ENCODE measurements at regions not wholly inside any gene's neighbourhood (a gene's known extent, or its start where the extent isn't known, plus 50 kb on each side); places are given as distances from the start of the nearest gene placed in this dataset.

GRCh38 chr15:38854506-38854905 is 289.9 kb upstream of the RASGRP1 start:
- H3K9ac ChIP-seq (ENCODE audit: low read length) = no peak overlapping the region

GRCh38 chr15:38857814-38858213 is 293.2 kb upstream of the RASGRP1 start:
- no peak overlapping the region for H3K4me3 Mint-ChIP-seq (ENCODE audit: unreplicated experiment)
- no peak overlapping the region for H3K9ac ChIP-seq (ENCODE audit: low read length)
- peaks cover 7% of the 10 kb centered on the region for H3K4me1 Mint-ChIP-seq (ENCODE audit: low read depth, unreplicated experiment)
- no peaks in the 10 kb centered on the region for H3K4me1 ChIP-seq (ENCODE audit: insufficient read depth, low read length)
- H3K27me3 Mint-ChIP-seq (ENCODE audit: low read depth, unreplicated experiment) = peaks cover 5% of the 10 kb centered on the region
- no peaks in the 10 kb centered on the region for H4K20me1 ChIP-seq (ENCODE audit: insufficient read depth, low read length)
- peaks cover 5% of the 10 kb centered on the region for H3K9me3 Mint-ChIP-seq (ENCODE audit: unreplicated experiment)
- H3K79me2 ChIP-seq (ENCODE audit: insufficient read depth, low read length) = no peaks in the 10 kb centered on the region
- no peak overlapping the region for H2AFZ ChIP-seq (ENCODE audit: low read depth, low read length)
- H3K36me3 Mint-ChIP-seq (ENCODE audit: low read depth, unreplicated experiment) = no peaks in the 10 kb centered on the region
- no peaks in the 10 kb centered on the region for H3K9me3 ChIP-seq (ENCODE audit: insufficient read depth, low read depth, low read length)
- no peak overlapping the region for H3K4me2 ChIP-seq (ENCODE audit: low read length)
- H3K27ac ChIP-seq (ENCODE audit: low read depth, low read length) = no peak overlapping the region
- TF ChIP-seq CTCF (IDR thresholded peaks at IDR 0.05; ENCODE audit: insufficient read depth, low read depth, low read length) (no peak), EZH2 (IDR thresholded peaks at IDR 0.05; ENCODE audit: insufficient read depth, low read length) (no peak)
- DNase-seq (ENCODE audit: low read depth) = no peak
- H3K36me3 ChIP-seq (ENCODE audit: insufficient read depth, low read length) = no peaks in the 10 kb centered on the region
- no peak overlapping the region for H3K4me3 ChIP-seq (ENCODE audit: insufficient read depth, low read depth, low read length)
- no peak for FAIRE-seq
- H3K27me3 ChIP-seq (ENCODE audit: insufficient read depth, low read length) = no peaks in the 10 kb centered on the region
- H3K27ac Mint-ChIP-seq (ENCODE audit: unreplicated experiment) = no peak overlapping the region

More at GRCh38 chr15:38854506-38854905, 289.9 kb upstream of the RASGRP1 start:
- Histone ChIP-seq H3K27ac (ENCODE audit: low read depth, low read length) (no peak overlapping the region), H3K9me3 (ENCODE audit: insufficient read depth, low read depth, low read length) (no peaks in the 10 kb centered on the region), H3K27me3 (ENCODE audit: insufficient read depth, low read length) (no peaks in the 10 kb centered on the region), H3K36me3 (ENCODE audit: insufficient read depth, low read length) (no peaks in the 10 kb centered on the region), H3K4me2 (ENCODE audit: low read length) (no peak overlapping the region), H2AFZ (ENCODE audit: low read depth, low read length) (no peak overlapping the region), H3K4me1 (ENCODE audit: insufficient read depth, low read length) (no peaks in the 10 kb centered on the region), H3K4me3 (ENCODE audit: insufficient read depth, low read depth, low read length) (no peak overlapping the region), H4K20me1 (ENCODE audit: insufficient read depth, low read length) (no peaks in the 10 kb centered on the region), H3K79me2 (ENCODE audit: insufficient read depth, low read length) (no peaks in the 10 kb centered on the region)
- peaks cover 5% of the 10 kb centered on the region for H3K27me3 Mint-ChIP-seq (ENCODE audit: low read depth, unreplicated experiment)
- FAIRE-seq = no peak
- no peak for TF ChIP-seq CTCF (IDR thresholded peaks at IDR 0.05; ENCODE audit: insufficient read depth, low read depth, low read length)
- no peak for TF ChIP-seq EZH2 (IDR thresholded peaks at IDR 0.05; ENCODE audit: insufficient read depth, low read length)
- H3K36me3 Mint-ChIP-seq (ENCODE audit: low read depth, unreplicated experiment) = no peaks in the 10 kb centered on the region
- H3K4me3 Mint-ChIP-seq (ENCODE audit: unreplicated experiment) = no peak overlapping the region
- DNase-seq (ENCODE audit: low read depth) = no peak
- no peak overlapping the region for H3K27ac Mint-ChIP-seq (ENCODE audit: unreplicated experiment)
- peaks cover 5% of the 10 kb centered on the region for H3K9me3 Mint-ChIP-seq (ENCODE audit: unreplicated experiment)
- no peaks in the 10 kb centered on the region for H3K4me1 Mint-ChIP-seq (ENCODE audit: low read depth, unreplicated experiment)

DNA sequence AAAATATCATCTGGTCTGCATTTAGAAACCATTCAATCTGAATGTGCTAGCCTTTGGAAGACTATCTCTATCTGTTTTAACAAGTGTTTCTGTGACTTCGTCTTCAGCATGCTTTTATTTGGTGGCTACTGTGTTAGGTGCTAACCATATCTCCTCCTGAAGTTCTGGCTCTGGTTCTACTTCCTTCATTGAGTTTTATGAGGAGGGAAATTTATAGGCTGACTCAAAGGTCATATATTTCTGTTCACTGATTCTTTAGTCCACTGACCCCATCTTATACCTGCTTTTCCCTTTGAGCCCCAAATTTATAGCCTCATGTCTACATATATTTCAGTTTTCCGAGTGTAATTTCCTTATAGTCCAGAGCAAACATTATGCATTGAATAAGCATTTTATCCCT is 295.0 kb upstream of the RASGRP1 start:
- DNase-seq (ENCODE audit: low read depth) = no peak
- peaks cover 5% of the 10 kb centered on the region for H3K27me3 Mint-ChIP-seq (ENCODE audit: low read depth, unreplicated experiment)
- no peak overlapping the region for H3K4me3 Mint-ChIP-seq (ENCODE audit: unreplicated experiment)
- Histone ChIP-seq H4K20me1 (ENCODE audit: insufficient read depth, low read length) (no peaks in the 10 kb centered on the region), H2AFZ (ENCODE audit: low read depth, low read length) (no peak overlapping the region), H3K79me2 (ENCODE audit: insufficient read depth, low read length) (no peaks in the 10 kb centered on the region), H3K4me2 (ENCODE audit: low read length) (no peak overlapping the region), H3K27me3 (ENCODE audit: insufficient read depth, low read length) (no peaks in the 10 kb centered on the region), H3K4me1 (ENCODE audit: insufficient read depth, low read length) (peaks cover 3% of the 10 kb centered on the region), H3K9ac (ENCODE audit: low read length) (no peak overlapping the region), H3K9me3 (ENCODE audit: insufficient read depth, low read depth, low read length) (no peaks in the 10 kb centered on the region), H3K27ac (ENCODE audit: low read depth, low read length) (no peak overlapping the region), H3K4me3 (ENCODE audit: insufficient read depth, low read depth, low read length) (no peak overlapping the region), H3K36me3 (ENCODE audit: insufficient read depth, low read length) (no peaks in the 10 kb centered on the region)
- H3K36me3 Mint-ChIP-seq (ENCODE audit: low read depth, unreplicated experiment) = no peaks in the 10 kb centered on the region
- H3K9me3 Mint-ChIP-seq (ENCODE audit: unreplicated experiment) = peaks cover 5% of the 10 kb centered on the region
- H3K27ac Mint-ChIP-seq (ENCODE audit: unreplicated experiment) = peak overlapping the region; percentile 42
- no peak for TF ChIP-seq CTCF (IDR thresholded peaks at IDR 0.05; ENCODE audit: insufficient read depth, low read depth, low read length)
- no peak for TF ChIP-seq EZH2 (IDR thresholded peaks at IDR 0.05; ENCODE audit: insufficient read depth, low read length)
- H3K4me1 Mint-ChIP-seq (ENCODE audit: low read depth, unreplicated experiment) = peaks cover 8% of the 10 kb centered on the region
- FAIRE-seq = no peak
